GOT3 (cell line): ENCODE measurements at regions not wholly inside any gene's neighbourhood (a gene's known extent, or its start where the extent isn't known, plus 50 kb on each side); places are given as distances from the start of the nearest gene placed in this dataset.
"Not testable (repeated sequence)": the region's sequence is repeated elsewhere in the genome, so short reads cannot be mapped to it uniquely, and the experiment has no call there.

Source experiments
- DNase-seq: peaks from one replicate; lab custom pipeline; 2025; ENCODE audit warnings: mixed read lengths; lab: John Stamatoyannopoulos, UW

DNA sequence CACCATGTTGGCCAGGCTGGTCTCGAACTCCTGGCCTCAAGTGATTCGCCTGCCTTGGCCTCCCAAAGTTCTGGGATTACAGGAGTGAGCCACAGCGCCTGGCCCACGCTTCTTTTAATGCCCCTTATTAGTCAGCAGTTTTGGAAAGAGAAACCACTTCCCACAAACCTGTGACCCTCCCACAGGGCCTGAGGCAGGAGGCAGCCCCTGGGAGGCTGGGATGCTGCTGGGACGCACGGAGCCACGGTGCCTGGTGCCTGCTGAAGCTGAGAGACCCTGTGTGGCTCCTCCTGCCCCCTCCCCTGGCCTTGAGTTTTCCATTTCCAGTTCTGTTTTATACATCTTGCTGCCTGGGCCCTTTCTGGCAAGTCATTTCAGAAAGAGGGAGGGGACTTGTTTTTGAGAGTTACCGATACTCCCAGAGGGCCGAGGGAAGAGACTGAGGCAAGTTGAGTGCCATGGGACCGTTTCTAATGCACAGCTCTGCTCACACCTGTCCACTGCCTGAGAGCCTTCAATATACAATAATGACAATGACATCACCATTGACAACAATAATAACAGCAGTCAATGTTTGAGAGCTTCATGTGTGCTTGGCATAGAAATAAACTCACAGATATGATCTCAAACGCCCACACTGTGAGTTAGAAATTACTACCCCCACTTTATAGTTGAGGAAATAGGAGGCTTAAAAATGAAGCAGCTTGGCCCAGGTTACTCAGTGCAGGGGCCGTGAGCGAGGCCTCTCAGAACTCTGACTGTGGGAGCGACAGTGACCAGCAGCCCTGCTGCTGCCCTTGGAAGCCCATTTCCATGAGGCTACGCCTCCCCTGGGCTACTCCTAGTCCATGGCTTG lies 78.1 kb upstream of the YWHAQ start:
- DNase-seq = no peak

DNA sequence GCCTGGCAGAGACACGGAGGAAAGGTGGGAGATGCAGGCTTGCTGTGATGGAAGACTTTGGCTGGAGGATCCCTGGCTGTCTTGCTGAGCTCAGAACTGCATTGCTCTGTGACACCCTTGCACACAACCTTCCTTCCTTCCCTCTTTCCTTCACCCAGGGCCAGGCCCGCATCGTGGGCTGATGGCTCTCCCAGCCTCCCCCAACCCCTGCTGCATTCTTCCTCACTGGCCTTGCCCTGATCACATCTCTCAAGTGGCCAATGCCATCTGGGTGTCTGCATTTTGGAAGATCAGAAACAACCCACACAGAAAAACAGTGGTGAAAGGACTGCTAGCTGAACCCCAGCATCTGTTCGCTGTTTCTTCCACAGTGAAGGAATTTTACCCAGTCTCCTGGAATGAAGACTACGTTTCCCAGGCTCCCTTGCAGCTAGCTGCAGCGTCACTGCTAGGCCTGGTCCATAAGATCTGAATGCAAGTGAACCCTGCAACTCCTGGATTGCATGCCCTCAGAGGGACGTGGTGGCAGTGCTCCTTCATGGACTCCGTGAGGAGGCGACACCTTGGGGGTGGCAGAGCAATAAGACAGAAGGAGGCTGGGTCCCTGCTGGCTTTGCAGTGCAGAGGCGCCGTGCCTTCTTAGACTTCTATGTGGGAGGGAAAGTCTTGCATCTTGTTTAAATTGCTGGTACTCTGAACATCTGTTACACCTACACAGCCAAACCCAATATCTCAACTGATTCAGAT lies 78.9 kb upstream of the YWHAQ start:
- no peak for DNase-seq

DNA sequence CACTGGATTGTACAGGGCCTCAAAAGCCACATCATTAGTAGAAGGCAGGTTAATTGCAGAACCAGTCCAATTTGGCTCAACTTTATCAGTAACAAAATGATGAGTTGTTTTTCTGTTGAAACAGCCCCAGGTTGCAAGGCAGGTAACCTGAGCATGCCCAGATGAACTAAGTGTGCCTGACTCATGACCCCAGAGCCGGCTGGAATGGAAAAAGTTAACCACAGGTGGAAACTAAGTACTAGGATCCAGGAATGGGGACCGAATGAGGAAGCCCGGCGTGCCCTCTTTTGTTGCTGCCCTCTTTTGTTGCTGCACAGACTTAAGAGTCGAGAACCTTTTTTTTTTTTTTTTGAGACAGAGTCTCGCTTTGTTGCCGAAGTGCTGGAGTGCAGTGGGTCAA lies 79.5 kb upstream of the YWHAQ start:
- no peak for DNase-seq

DNA sequence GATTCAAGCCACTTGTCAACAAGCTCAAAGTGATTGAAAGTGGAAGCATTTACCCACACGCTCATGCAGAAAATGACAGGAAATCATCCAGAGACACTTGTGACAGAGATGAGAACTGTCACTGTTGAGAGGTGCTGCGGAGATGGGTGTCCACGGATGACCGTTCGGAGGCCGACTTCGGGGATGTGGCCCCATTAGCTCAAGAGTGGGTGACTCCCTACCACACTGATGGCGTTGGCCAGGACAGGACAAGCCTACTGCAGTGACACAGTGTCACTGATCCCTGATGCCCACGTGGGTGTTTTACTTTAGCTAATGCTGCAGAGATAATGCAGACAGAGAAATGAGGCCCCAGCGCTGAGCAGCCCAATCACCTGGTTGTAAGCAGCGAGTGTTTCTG lies 81.5 kb upstream of the YWHAQ start:
- DNase-seq = no peak

DNA sequence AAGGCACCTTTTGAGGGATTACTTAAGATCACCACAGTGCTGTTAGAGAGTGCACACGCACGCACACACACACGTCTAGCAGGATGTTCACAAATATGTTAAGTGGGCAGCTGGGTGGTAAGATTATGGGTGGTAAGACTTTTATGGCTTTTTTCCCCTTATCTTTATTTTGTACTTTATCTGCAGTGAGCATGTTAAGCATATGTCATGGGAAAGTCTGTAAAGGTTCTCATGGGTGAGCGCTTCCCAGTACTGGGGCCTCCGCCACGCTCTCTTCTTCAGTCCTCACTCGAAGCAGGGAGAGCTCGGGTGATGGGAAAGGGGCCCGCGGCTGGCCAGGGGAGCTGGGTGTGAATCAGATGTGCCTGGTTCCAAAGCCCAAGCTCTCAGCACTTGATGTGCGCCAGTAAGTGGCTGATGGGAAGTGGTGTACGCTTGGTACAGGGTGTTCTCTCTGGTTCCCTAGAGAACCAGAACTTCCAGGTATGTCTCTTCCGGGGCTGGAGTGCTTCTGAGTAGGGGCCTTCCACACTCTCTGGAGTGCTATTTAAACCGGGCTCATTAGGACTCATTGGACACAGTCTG lies 83.9 kb upstream of the YWHAQ start:
- DNase-seq = no peak

DNA sequence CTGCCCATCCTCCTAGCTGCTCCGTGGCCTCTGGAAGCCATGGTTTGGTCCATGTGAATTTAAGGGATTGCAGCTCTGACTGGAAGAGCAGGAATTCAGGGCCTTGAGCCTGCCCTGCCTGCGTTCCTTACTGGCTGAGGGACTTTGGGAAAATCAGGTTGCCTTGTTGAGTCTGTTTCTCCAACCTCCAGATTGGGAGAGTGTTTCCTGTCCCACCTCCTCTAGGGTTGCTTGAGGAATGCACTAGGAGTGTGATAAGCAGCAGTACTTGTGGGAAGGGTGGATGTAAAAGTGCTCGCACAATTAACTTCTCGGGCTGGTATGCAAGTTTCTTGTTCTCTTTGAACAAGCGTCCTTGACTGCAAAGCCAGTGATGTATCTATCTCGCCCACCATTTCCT lies 84.4 kb upstream of the YWHAQ start:
- no peak for DNase-seq

DNA sequence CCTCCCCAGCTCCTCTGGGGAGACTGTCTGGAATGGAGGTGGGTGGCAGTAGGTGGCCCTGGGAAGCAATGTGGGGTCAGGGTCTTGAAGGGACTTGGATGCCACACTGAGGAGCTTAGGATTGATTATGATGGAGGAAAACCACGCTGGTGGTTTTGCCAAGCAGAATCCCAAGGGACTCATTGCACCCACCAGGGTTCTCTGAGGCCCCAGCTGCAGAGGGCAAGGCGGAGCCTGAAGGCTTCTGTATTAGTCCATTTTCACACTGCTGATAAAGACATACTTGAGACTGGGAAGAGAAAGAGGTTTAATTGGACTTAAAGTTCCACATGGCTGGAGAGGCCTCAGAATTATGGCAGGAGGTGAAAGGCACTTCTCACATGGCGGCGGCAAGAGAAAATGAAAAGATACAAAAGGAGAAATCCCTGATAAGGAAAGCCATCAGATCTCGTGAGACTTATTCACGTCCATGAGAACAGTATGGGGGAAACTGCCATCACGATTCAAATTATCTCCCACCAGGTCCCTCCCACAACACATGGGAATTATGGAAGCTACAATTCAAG lies 87.2 kb upstream of the YWHAQ start:
- no peak for DNase-seq

DNA sequence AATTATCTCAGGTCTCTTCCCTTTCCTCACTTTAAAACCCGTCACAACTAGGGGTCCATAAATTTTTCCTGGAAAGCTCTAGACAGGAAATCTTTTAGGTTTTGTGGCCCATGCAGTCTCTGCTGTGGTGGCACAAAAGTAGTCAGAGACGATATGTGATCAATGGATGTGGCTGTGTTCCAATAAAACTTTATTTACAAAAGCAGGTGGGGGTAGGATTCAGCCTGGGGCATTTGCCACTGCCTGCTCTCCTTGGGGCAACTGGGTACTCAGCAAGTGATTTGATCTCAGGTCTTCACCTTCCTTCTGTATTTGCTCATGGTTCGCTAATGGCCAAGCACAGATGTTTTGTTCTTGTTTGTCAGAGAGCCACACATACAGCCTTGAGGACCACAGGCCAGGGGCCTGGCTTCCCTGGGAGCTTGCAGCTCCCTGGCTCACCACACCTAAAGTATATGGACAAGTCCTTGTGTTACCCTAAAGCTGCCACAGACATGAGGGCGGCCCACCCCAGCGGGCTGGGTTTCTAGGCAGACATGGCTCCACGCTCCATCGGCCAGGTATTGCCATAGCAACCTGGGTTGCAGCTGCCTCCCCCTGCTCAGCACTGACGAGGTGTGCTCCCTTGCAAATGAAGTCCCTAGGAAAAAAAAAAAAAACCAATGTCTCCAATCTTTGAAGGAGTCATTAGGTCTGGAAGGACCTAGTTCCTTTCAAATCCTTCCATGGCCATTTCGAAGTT lies 89.7 kb upstream of the YWHAQ start:
- DNase-seq = no peak

DNA sequence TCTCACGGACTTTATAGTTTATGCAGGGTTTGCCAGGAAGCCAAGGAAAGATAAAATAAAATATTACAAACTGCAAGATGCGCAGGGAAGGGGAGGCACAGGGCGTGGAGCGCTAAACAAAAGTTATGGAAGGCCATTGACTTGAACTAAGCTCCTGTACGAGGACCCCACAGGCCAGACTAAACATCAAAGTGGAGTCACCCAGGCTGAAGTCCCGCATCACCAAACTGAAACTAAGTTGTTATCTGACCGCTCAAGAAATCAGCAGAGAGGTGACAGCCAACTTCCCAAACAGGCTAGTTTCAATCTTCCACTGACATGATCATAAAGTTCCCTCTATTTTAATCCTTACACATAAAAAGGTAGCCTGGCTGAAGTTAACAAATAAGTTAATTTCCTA lies 90.5 kb upstream of the YWHAQ start:
- no peak for DNase-seq

DNA sequence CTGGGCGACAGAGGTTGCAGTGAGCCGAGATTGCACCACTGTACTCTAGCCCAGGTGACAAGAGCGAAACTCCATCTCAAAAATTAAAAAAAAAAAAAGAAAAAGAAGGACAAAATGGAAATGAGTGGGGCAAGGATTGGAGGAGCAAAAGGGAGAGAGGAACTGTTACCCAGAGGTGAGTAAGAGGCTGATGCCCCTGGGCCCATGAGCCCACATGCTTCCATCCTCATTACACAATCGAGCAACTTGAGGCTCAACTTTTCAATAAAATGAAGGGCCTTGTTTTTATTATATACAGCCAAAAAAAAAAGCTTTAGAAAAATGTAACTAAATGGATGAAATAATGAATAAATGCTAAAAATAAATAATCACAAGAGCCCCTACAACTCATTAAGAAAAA lies 91.7 kb upstream of the YWHAQ start:
- no peak for DNase-seq

DNA sequence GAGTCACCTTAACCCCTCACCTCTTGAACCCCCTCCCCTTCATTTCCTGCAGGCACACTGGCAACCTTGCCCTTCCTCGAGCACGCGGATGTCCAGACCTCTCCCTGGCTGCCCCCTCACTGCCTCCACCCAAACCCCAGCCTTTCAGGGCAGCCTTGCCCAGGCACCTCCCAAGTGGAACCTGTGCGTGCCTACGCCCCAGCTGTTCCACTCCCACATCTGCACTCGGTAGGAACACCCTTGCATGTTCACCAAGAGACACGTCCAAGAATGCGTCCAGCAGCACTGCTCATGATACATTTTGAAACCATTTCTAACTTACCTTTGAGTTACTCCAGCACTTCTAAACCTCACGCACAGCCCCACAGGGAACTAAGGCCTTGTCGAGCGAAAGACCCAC lies 93.8 kb upstream of the YWHAQ start:
- DNase-seq = no peak

DNA sequence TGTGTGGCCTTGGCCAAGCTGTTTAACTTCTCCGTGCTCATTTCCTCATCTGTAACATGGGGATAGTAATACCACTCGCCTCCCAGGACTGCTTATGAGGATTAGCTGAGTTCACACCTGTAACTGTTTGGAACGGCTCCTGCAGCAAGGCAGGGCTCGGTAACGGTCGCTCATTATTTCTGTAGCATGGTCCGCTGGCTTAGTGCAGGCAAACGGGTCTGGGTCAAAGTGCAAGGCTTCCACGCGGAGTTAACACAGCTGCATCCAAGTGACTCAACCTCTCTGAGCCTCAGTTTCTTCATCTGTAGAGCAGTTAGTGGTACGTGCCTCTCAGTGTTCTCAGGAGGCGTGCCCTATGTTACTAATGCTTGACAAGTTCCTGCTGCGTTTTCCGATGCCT lies 94.3 kb upstream of the YWHAQ start:
- DNase-seq = no peak

DNA sequence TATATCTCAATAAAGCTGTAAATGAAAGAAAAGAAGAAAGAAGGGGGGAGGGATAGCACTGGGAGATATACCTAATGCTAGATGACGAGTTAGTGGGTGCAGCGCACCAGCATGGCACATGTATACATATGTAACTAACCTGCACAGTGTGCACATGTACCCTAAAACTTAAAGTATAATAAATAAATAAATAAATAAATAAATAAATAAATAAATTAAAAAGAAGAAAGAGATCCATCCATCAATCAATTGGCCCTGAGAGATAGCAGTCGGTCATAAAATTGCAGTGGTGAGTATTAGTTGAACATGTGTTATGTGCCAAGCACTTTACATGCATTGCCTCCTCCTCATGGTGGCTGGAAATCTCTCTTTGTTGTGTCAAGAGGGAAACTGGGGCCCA lies 95.2 kb upstream of the YWHAQ start:
- not testable (repeated sequence) for DNase-seq

DNA sequence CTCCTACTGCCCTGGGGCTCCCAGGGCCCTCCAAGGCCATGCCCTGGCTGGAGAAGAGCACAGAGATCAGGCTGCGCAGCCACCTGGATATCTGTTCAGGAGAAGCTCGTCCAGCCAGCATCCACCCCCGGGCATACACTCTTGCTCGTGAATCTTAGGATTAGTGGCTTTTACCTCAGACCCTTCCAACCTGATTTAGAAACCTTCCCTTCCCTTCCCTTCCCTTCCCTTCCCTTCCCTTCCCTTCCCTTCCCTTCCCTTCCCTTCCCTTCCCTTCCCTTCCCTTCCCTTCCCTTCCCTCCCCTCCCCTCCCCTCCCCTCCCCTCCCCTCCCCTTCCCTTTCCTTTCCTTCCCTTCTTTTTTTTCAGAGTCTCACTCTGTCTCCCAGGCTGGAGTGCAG lies 99.7 kb upstream of the YWHAQ start:
- not testable (repeated sequence) for DNase-seq

DNA sequence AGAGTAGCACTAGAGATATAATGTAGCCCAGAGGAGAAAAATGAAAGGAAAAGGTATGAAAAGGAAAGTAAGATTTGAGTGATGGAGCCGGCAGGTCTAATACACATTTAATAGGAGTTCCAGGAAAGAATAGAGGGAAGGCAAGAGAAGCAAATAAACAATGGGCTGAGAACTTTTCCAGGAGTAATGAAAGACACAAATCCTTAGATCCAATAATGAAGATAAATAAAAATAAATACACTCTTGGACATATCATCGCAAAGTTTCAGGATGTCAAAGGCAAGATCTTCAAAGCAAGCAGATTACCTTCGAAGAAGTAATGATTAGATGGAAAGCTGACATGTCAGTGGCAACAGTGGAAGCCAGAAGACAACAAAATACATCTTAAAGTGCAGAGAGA lies 102.0 kb upstream of the YWHAQ start:
- DNase-seq = no peak

DNA sequence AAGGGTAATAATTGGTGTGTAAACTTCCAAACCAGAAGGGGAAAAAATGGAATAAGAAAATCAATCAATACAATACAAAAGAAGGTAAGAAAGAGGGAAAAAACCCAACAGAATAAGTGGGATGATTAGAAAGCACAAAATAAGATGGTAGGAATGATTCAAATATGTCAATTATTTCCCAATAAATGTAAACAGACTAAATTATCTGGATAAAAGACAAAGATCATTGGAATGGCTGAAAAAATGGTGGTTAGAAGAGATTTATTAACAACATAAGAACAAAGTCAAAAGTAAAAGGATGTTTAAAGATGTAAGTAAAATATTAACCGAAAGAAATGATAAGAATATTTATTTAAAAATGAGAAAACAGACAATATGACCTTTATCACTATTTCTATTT lies 103.5 kb upstream of the YWHAQ start:
- DNase-seq = no peak

DNA sequence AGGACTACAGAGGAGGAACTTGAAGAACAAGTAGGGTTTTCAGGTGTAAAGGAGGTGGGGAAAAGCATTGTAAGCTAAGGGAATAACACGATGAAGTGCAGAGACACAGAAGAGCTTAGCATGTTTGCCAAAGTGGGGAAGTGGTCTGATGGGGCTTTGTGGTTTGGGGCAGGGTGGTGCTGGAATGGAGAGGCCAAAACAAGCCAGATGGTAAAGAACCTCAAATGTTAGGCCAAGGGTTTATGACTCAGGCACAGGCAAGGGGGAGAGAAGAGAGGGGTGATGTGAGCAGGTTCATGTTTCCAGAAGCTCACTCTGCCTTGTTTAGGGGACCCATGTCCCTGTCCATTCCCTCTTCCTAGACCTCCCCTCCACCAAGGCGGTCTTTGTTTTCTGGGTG lies 104.5 kb upstream of the YWHAQ start:
- DNase-seq = no peak

DNA sequence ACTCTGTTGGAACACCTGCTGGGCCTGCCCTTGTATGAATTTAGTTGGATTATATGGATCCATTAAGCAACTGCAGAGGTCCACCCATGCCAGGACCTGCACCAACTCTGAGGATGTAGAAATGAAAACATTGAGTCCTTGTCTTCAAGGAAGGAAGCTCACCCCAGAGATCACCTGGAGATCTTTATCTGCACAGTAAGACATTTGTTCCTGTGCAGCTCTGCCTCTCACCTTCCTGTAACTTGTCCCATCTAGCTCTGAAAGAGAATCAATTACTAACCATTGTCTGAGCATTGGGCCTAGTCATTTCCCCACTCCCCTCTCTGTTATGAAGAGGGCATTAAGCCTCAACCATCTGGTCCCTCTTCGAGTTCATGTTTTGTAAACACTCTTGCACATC lies 105.2 kb upstream of the YWHAQ start:
- DNase-seq = no peak

DNA sequence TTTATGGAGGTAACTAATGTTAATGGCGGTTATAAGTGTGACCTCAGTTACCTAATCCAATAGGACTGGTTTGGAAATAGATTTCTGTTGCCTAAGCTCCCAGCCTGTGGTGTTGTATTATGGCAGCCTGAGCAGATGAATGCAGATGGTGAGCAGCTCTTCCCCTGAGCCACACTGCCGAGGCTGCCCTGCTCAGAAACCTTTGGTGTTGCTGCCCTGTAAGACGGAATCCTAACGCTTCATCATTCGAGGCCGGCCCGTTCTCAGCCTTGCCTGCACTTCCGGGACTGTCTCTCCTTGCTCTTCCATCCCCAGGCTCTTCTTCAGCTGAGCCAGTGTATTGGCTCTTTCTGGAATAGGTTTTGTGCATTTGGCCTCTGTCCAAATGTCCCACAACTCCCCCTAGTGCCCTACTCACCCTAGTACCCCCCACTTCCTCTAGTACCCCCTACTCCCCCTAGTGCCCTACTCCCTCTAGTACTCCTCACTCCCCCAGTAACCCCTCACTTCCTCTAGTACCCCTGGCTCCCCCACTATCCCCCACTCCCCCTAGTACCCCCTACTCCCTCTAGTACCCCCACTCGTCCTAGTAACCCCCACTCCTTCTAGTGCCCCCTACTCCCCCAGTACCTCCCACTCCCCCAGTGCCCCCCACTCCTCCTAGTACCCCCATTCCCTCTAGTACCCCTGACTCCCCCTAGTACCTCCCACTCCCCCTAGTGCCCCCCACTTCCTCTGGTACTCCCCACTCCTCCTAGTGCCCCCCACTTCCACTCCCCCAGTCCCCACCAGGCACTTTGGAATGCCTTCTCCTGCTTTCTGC lies 106.0 kb upstream of the TAF1B start:
- DNase-seq = no peak

DNA sequence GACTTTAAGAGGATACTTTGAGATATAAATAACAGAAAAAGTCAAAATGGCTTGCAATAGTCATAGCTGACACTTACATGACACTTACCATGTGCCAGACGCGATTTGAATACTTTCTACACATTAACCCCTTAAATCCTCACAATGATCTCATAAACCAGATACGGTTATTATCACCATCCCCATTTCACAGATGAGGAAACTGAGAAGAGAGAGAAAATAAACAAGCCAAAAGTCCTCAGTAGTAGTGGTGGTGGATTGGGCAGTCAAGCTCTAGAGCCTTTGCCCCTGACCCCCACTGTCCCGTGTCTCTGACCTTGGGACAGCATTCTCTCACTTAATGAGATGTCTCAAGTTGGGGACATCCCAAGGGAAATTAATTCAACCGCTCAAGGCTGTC lies 105.2 kb upstream of the TAF1B start:
- no peak for DNase-seq
